H1 (cell line): ENCODE measurements at regions not wholly inside any gene's neighbourhood (a gene's known extent, or its start where the extent isn't known, plus 50 kb on each side); places are given as distances from the start of the nearest gene placed in this dataset.

Experiments used
- CTCF ChIA-PET: fragments of 300-600 bp; sonication (Branson Sonifier 250); formaldehyde crosslinking; loops from one replicate; lab custom pipeline; 2021; ENCODE audit not compliant: partially characterized antibody; lab: Charles Lee
- POLR2A ChIA-PET: fragments of 300-600 bp; sonication (Branson Sonifier 250); formaldehyde crosslinking; loops from one replicate; lab custom pipeline; 2021; ENCODE audit warnings: inconsistent platforms; ENCODE audit not compliant: partially characterized antibody; lab: Charles Lee
- DNase-seq, 2 experiments: peaks; one replicate each; pipeline versions ENCODE4 v3.0.0 to v3.0.0-alpha.2; 2010 to 2022; ENCODE audit warnings: low spot score in 2 of 2, low read depth in 1 of 2, mixed read lengths in 1 of 2
- FAIRE-seq: peaks from 2 replicates; lab custom pipeline; 2011; peaks lifted over from hg19 to GRCh38; lab: Jason Lieb, UNC
- H2AFZ ChIP-seq: 2 replicates; pipeline ENCODE4 v1.8.1; 2012; ENCODE audit warnings: low read length, inconsistent platforms
- H2AK5ac ChIP-seq: 2 replicates; pipeline ENCODE4 v1.6.1; 2013; ENCODE audit warnings: low read depth, low read length
- H2BK120ac ChIP-seq: replicated peaks from 2 replicates; pipeline ENCODE3; 2013; ENCODE audit warnings: low read depth, low read length, inconsistent platforms
- H2BK12ac ChIP-seq: 2 replicates; pipeline ENCODE4 v1.6.1; 2013; ENCODE audit warnings: low read depth, low read length
- H2BK15ac ChIP-seq: 2 replicates; pipeline ENCODE4 v1.6.1; 2013; ENCODE audit warnings: low read length
- H2BK20ac ChIP-seq: 2 replicates; pipeline ENCODE4 v1.6.1; 2013; ENCODE audit warnings: low read length
- H2BK5ac ChIP-seq: 2 replicates; pipeline ENCODE4 v1.6.1; 2013; ENCODE audit warnings: low read depth, low read length
- H3K14ac ChIP-seq: 2 replicates; pipeline ENCODE4 v1.6.1; 2013; ENCODE audit warnings: inconsistent platforms; ENCODE audit not compliant: insufficient read length
- H3K18ac ChIP-seq: 2 replicates; pipeline ENCODE4 v1.6.1; 2013; ENCODE audit warnings: low read length; ENCODE audit errors: extremely low read depth
- H3K23ac ChIP-seq: 2 replicates; pipeline ENCODE4 v1.6.1; 2013; ENCODE audit warnings: inconsistent platforms; ENCODE audit not compliant: insufficient read length
- H3K23me2 ChIP-seq: 2 replicates; pipeline ENCODE4 v1.6.1; 2013; ENCODE audit warnings: low read depth, low read length
- H3K27ac ChIP-seq: 2 replicates; pipeline ENCODE4 v1.6.1; 2011; ENCODE audit warnings: low read depth, low read length, inconsistent platforms
- H3K27me3 ChIP-seq, 4 experiments: replicated peaks in 1 of 4; 1 replicate in 1 of 4; 2 replicates in 3 of 4; pipeline versions ENCODE4 v1.6.1 to v1.8.1; 2011 to 2013; ENCODE audit warnings: low read length in 3 of 4, mild to moderate bottlenecking in 3 of 4, inconsistent platforms in 2 of 4, mixed read lengths in 2 of 4, moderate library complexity in 1 of 4; ENCODE audit not compliant: control insufficient read depth in 3 of 4, insufficient read depth in 3 of 4; ENCODE audit errors: extremely low read depth in 1 of 4
- H3K36me3 ChIP-seq, 4 experiments: 2 replicates each; pipeline versions ENCODE4 v1.6.1 to v1.8.1; 2011 to 2013; ENCODE audit warnings: mild to moderate bottlenecking in 4 of 4, low read length in 3 of 4, moderate library complexity in 2 of 4, control low read depth in 1 of 4, inconsistent platforms in 1 of 4; ENCODE audit not compliant: insufficient read depth in 4 of 4, control insufficient read depth in 2 of 4
- H3K4ac ChIP-seq: replicated peaks from 2 replicates; pipeline ENCODE3; 2013; ENCODE audit warnings: low read length, low read depth, mixed read lengths, inconsistent platforms; ENCODE audit not compliant: insufficient read length
- H3K4me1 ChIP-seq, 4 experiments: replicated peaks in 1 of 4; 1 replicate in 1 of 4; 2 replicates in 3 of 4; pipeline versions ENCODE4 v1.6.1 to v1.8.1; 2011 to 2013; ENCODE audit warnings: low read length in 3 of 4, inconsistent platforms in 2 of 4, mixed read lengths in 1 of 4; ENCODE audit not compliant: insufficient read depth in 4 of 4, control insufficient read depth in 3 of 4
- H3K4me2 ChIP-seq, 2 experiments: 2 replicates each; pipeline versions ENCODE4 v1.6.1 to v1.8.1; 2011 to 2013; ENCODE audit warnings: low read depth in 2 of 2, low read length in 2 of 2, control low read depth in 1 of 2, inconsistent platforms in 1 of 2, mild to moderate bottlenecking in 1 of 2; ENCODE audit not compliant: insufficient read depth in 1 of 2
- H3K4me3 ChIP-seq, 4 experiments: fragments of 200-600, 300-600 bp in 1 of 4; sonication (generic), shearing (Covaris generic), sonication (Bioruptor Twin) in 1 of 4; 2 replicates each; pipeline versions ENCODE4 v1.5.1 to v1.8.1; 2011 to 2016; ENCODE audit warnings: low read length in 4 of 4, low read depth in 3 of 4, control low read depth in 2 of 4, inconsistent platforms in 2 of 4, mild to moderate bottlenecking in 2 of 4, mixed read lengths in 1 of 4, moderate library complexity in 1 of 4; ENCODE audit not compliant: insufficient read depth in 2 of 4; ENCODE audit errors: extremely low read depth in 1 of 4
- H3K56ac ChIP-seq: replicated peaks from 2 replicates; pipeline ENCODE3; 2013; ENCODE audit warnings: low read depth, mild to moderate bottlenecking, mixed read lengths, low read length, inconsistent platforms; ENCODE audit not compliant: insufficient read length
- H3K79me1 ChIP-seq: 2 replicates; pipeline ENCODE4 v1.6.1; 2013; ENCODE audit warnings: low read depth, low read length, control low read depth
- H3K79me2 ChIP-seq, 2 experiments: 2 replicates each; pipeline versions ENCODE4 v1.6.1 to v1.8.1; 2012 to 2013; ENCODE audit warnings: low read length in 2 of 2, mild to moderate bottlenecking in 2 of 2, inconsistent platforms in 1 of 2; ENCODE audit not compliant: insufficient read depth in 2 of 2, control insufficient read depth in 1 of 2
- H3K9ac ChIP-seq, 4 experiments: replicated peaks in 1 of 4; 1 replicate in 1 of 4; 2 replicates in 3 of 4; pipeline versions ENCODE4 v1.6.1 to v1.8.1; 2011 to 2013; ENCODE audit warnings: low read depth in 3 of 4, low read length in 3 of 4, control low read depth in 2 of 4, mild to moderate bottlenecking in 2 of 4, moderate library complexity in 2 of 4, inconsistent platforms in 1 of 4; ENCODE audit errors: extremely low read depth in 1 of 4
- H3K9me3 ChIP-seq, 2 experiments: 2 replicates each; pipeline versions ENCODE4 v1.6.1 to v1.8.1; 2012 to 2013; ENCODE audit warnings: mild to moderate bottlenecking in 2 of 2, moderate library complexity in 2 of 2, control low read depth in 1 of 2, inconsistent platforms in 1 of 2, low read depth in 1 of 2, low read length in 1 of 2, mixed read lengths in 1 of 2; ENCODE audit not compliant: insufficient read depth in 2 of 2
- H4K20me1 ChIP-seq, 2 experiments: replicated peaks in 1 of 2; 2 replicates each; pipeline versions ENCODE3 to v1.8.1; 2011 to 2013; ENCODE audit warnings: inconsistent platforms in 2 of 2, low read length in 2 of 2, mild to moderate bottlenecking in 1 of 2; ENCODE audit not compliant: insufficient read depth in 2 of 2, control insufficient read depth in 1 of 2
- H4K5ac ChIP-seq: 2 replicates; pipeline ENCODE4 v1.6.1; 2013; ENCODE audit warnings: low read length, low read depth, mixed read lengths, inconsistent platforms; ENCODE audit not compliant: insufficient read length
- H4K8ac ChIP-seq: 2 replicates; pipeline ENCODE4 v1.8.0; 2013; ENCODE audit warnings: mild to moderate bottlenecking, moderate library complexity, low read length, inconsistent platforms; ENCODE audit not compliant: insufficient read depth; ENCODE audit errors: extremely low read depth
- H4K91ac ChIP-seq: replicated peaks from 2 replicates; pipeline ENCODE3; 2013; ENCODE audit warnings: low read length, mixed read lengths, inconsistent platforms; ENCODE audit not compliant: insufficient read length
- ASH2L ChIP-seq: fragments of 200-600, 300-600 bp; sonication (generic); IDR thresholded peaks from one replicate; pipeline ENCODE4 v1.7.1; 2017; ENCODE audit warnings: low read length
- CHD2 ChIP-seq: IDR thresholded peaks from 2 replicates; pipeline ENCODE4 v1.6.1; 2012; ENCODE audit warnings: low read length, improper control_type of control experiment
- JUN ChIP-seq: IDR thresholded peaks from 2 replicates; pipeline ENCODE4 v1.6.1; 2011; ENCODE audit warnings: low read depth, mild to moderate bottlenecking, improper control_type of control experiment, low read length
- MAFK ChIP-seq: IDR thresholded peaks from 2 replicates; pipeline ENCODE4 v1.6.1; 2012; ENCODE audit warnings: low read depth, mild to moderate bottlenecking, improper control_type of control experiment, low read length
- RBBP5 ChIP-seq: IDR thresholded peaks from 2 replicates; pipeline ENCODE4 v1.7.1; 2012; ENCODE audit warnings: low read depth, mild to moderate bottlenecking, inconsistent platforms, low read length, moderate library complexity, borderline replicate concordance
- RFX5 ChIP-seq: IDR thresholded peaks from 2 replicates; pipeline ENCODE4 v1.6.1; 2011; ENCODE audit warnings: low read depth, low read length, improper control_type of control experiment, borderline replicate concordance
- SIRT6 ChIP-seq: IDR thresholded peaks from one replicate; pipeline ENCODE4 v1.7.1; 2012; ENCODE audit warnings: low read length, inconsistent platforms
- SIX5 ChIP-seq: IDR thresholded peaks from 2 replicates; pipeline ENCODE4 v1.6.1; 2011; ENCODE audit warnings: mild to moderate bottlenecking, low read depth, low read length
- SUZ12 ChIP-seq: fragments of 200-600 bp; sonication (generic); IDR thresholded peaks from 2 replicates; pipeline ENCODE4 v1.6.1; 2012; ENCODE audit warnings: mild to moderate bottlenecking, inconsistent platforms, low read length, moderate library complexity, mixed read lengths
- TAF1 ChIP-seq: IDR thresholded peaks from 2 replicates; pipeline ENCODE4 v1.6.1; 2011; ENCODE audit warnings: mild to moderate bottlenecking, low read depth, low read length
- TBP ChIP-seq: IDR thresholded peaks from 2 replicates; pipeline ENCODE4 v1.6.1; 2011; ENCODE audit warnings: low read depth, low read length, improper control_type of control experiment
- TCF12 ChIP-seq: IDR thresholded peaks from 2 replicates; pipeline ENCODE4 v1.6.1; 2011; ENCODE audit warnings: low read depth, mild to moderate bottlenecking, low read length
- USF2 ChIP-seq: IDR thresholded peaks from 2 replicates; pipeline ENCODE4 v1.6.1; 2011; ENCODE audit warnings: low read length, improper control_type of control experiment
- WGBS, 2 experiments: shearing (Covaris generic) in 1 of 2; methylation state at CpG; one replicate each; pipeline versions ENCODE4 v1.1.6 to v1.1.7; 2013 to 2015; ENCODE audit warnings: low lambda C conversion rate in 2 of 2, mixed read lengths in 2 of 2, inconsistent platforms in 1 of 2, low coverage in 1 of 2, missing lambda C conversion rate in 1 of 2; ENCODE audit not compliant: insufficient replicate concordance in 2 of 2, insufficient coverage in 1 of 2, insufficient read length in 1 of 2; ENCODE audit errors: extremely low coverage in 1 of 2, missing lambda C conversion rate in 1 of 2; 5-methylcytosine and 5-hydroxymethylcytosine counted together

DNA sequence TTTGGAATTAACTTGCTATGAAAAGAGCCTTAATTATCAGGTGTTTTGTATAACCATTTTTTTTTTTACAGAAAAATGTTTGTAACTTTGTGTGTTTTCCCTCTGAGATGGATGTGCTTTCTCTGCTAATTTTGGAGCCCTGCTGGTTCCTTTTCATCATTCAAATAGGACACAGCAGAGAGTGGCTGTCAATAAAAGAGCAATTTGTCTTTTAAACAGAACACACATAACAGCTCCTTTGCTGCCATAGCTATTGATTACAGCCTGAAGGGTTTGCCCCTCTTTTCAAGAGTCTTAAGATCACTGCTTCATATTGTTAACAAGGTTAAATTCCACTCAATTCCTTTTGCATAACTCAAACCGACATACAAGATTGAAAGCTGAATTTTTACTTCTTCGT lies 187.2 kb upstream of the MBL2 start:
- POLR2A ChIA-PET, result interaction anchor here (0.7 kb wide), 1 partner anchor 12 kb away, joined by 3 read pairs; no protein-coding TSS in a partner anchor
- Histone ChIP-seq H3K4ac (peak overlapping the region; percentile 19), H3K36me3 (peaks cover 0 to 2% (median 0%) of the 10 kb centered on the region in 4 experiments; a peak in 1 of 8 replicates), H2BK12ac (no peak overlapping the region), H3K79me2 (no peaks in the 10 kb centered on the region), H2BK20ac (no peak overlapping the region), H3K4me2 (no peak overlapping the region), H4K91ac (no peak overlapping the region), H3K9ac (no peak overlapping the region), H3K18ac (no peak overlapping the region), H2AFZ (no peak overlapping the region), H3K23ac (no peak overlapping the region), H3K4me1 (peaks cover 0 to 9% (median 0%) of the 10 kb centered on the region in 4 experiments; a peak in 1 of 7 replicates), H3K56ac (no peak overlapping the region), H3K27ac (no peak overlapping the region), H2AK5ac (no peak overlapping the region), H3K9me3 (no peaks in the 10 kb centered on the region; a peak in 1 of 4 replicates), H4K20me1 (no peaks in the 10 kb centered on the region), H2BK120ac (no peak overlapping the region), H3K23me2 (no peaks in the 10 kb centered on the region), H3K4me3 (no peak overlapping the region), H3K27me3 (no peaks in the 10 kb centered on the region), H3K14ac (no peak overlapping the region), H4K8ac (no peak overlapping the region), H4K5ac (no peak overlapping the region), H2BK5ac (no peak overlapping the region), H3K79me1 (no peaks in the 10 kb centered on the region), H2BK15ac (no peak overlapping the region)
- FAIRE-seq, result no peak
- CTCF ChIA-PET, result interaction anchor here (3.3 kb wide), 1 partner anchor 9 kb away, joined by 33 read pairs; no protein-coding TSS in a partner anchor
- TF ChIP-seq ASH2L (no peak), SIRT6 (no peak), JUN (no peak), USF2 (no peak), MAFK (no peak), SUZ12 (no peak), TAF1 (no peak), CHD2 (no peak), TBP (no peak), SIX5 (no peak), RBBP5 (no peak), RFX5 (no peak), TCF12 (no peak)
- DNase-seq, result no peak
- WGBS, 2 experiments, result 65% methylated on average over 2 of the region's 2 CpGs; no CpG with 5 or more reads in 1 of the 2 experiments
